GM18907 (cell line): ENCODE measurements at regions not wholly inside any gene's neighbourhood (a gene's known extent, or its start where the extent isn't known, plus 50 kb on each side); places are given as distances from the start of the nearest gene placed in this dataset.

Experiments used
- ATAC-seq: cut with Tn5 transposase; IDR thresholded peaks from one replicate; pipeline ENCODE4 v1.9.1; 2021; ENCODE audit warnings: mild to moderate bottlenecking, moderate library complexity; ENCODE audit not compliant: unreplicated experiment

- ATAC-seq: no peak
Measured at GRCh38 chr5:68898951-68899471, 194.8 kb upstream of the SLC30A5 start.

- ATAC-seq: no peak
Measured at GRCh38 chr5:68911840-68912690, 181.7 kb upstream of the SLC30A5 start.

GRCh38 chr5:68915079-68915478 lies 178.7 kb upstream of the SLC30A5 start:
- ATAC-seq: no peak

GRCh38 chr5:68918306-68918705 lies 175.5 kb upstream of the SLC30A5 start:
- ATAC-seq: no peak

- no peak for ATAC-seq
Measured at GRCh38 chr5:68919988-68920490, 173.8 kb upstream of the SLC30A5 start.

GRCh38 chr5:68920888-68921287 lies 172.9 kb upstream of the SLC30A5 start:
- ATAC-seq: no peak

GRCh38 chr5:68922172-68922987 lies 171.4 kb upstream of the SLC30A5 start:
- no peak for ATAC-seq

- ATAC-seq: no peak
Measured at GRCh38 chr5:68924481-68925145, 169.2 kb upstream of the SLC30A5 start.

- no peak for ATAC-seq
Measured at GRCh38 chr5:68928617-68929302, 165.1 kb upstream of the SLC30A5 start.

- ATAC-seq: no peak
Measured at GRCh38 chr5:68930139-68930538, 163.7 kb upstream of the SLC30A5 start.

- no peak for ATAC-seq
Measured at GRCh38 chr5:68932830-68933434, 160.9 kb upstream of the SLC30A5 start.

GRCh38 chr5:68942169-68942568 lies 151.6 kb upstream of the SLC30A5 start:
- no peak for ATAC-seq

GRCh38 chr5:68946728-68947127 lies 147.1 kb upstream of the SLC30A5 start:
- no peak for ATAC-seq

GRCh38 chr5:68947986-68948385 lies 145.8 kb upstream of the SLC30A5 start:
- ATAC-seq: no peak

- ATAC-seq: no peak
Measured at GRCh38 chr5:68949256-68949655, 144.6 kb upstream of the SLC30A5 start.

- no peak for ATAC-seq
Measured at GRCh38 chr5:68949711-68950110, 144.1 kb upstream of the SLC30A5 start.

- no peak for ATAC-seq
Measured at GRCh38 chr5:68950125-68950524, 143.7 kb upstream of the SLC30A5 start.

GRCh38 chr5:68950930-68951329 lies 142.9 kb upstream of the SLC30A5 start:
- ATAC-seq: no peak

- no peak for ATAC-seq
Measured at GRCh38 chr5:68953231-68953874, 140.5 kb upstream of the SLC30A5 start.
